AG10803 (cell line): ENCODE measurements at regions not wholly inside any gene's neighbourhood (a gene's known extent, or its start where the extent isn't known, plus 50 kb on each side); places are given as distances from the start of the nearest gene placed in this dataset.

ENCODE experiments used
- DNase-seq: peaks from one replicate; pipeline ENCODE4 v3.0.0; 2010; ENCODE audit warnings: low read depth
- H3K4me3 ChIP-seq: 2 replicates; pipeline ENCODE4 v1.5.1; 2011; ENCODE audit warnings: mild to moderate bottlenecking, low read length, control low read depth
- CTCF ChIP-seq: conservative IDR thresholded peaks from 2 replicates; pipeline ENCODE4 v1.5.1; 2011; ENCODE audit warnings: mild to moderate bottlenecking, low read length, control low read depth, inconsistent platforms

DNA sequence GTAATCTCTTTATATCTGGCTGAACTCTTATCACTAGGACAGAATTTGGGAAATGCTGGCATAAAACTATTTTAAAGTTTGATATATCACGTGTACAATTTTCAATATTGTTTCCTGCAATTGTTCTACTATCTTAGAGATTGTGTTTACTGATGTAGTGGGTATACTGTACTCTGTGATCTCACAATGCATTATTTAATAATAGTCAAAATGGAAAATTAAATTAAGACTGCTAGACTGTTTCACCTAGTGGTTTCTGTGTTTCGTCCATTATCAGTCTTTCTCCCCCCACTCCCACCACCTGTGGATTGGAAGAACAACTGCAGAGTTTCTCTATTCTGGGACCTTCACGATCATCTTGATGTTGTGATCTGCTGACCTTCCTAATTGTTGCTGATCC is 449.2 kb upstream of the SLC10A2 start:
- no peak for DNase-seq
- no peak overlapping the region for H3K4me3 ChIP-seq
- no peak for TF ChIP-seq CTCF

DNA sequence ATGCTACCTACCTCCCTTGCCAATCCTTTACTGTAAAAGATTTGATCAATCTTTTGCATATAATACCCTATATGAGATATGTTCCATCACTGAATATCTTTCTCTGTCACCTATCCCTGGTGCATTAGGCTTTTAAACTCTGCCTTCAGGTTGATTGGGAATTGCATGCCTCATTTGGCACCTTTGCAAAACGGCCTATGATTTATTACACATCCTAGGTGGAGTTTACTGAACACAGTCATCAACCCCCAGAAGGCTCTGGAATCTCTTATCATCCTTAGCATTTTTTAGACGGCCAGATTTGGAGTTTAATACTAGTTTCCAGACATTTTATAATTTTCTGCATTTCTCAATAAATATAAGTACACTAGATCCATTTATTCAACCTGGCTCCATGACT is 448.4 kb upstream of the SLC10A2 start:
- no peak for TF ChIP-seq CTCF
- H3K4me3 ChIP-seq, result no peak overlapping the region
- no peak for DNase-seq

DNA sequence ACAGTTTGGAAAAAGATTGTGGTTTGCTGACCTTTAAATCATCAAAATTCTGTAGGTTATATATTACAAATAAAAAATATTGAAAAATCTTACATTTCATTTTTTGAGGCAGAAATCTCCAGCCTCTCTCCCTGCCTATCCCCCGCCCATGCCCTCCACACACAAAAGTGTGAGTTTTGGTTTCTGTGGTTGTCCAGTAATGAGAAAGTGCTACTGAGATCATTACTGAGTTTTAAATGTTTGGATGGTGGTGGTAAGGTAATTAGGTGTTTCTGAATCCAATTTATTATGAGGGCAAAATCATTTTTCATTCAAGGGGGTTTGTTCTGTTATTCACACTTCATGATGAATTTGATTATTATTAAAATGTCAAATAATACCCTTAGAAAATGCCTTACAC is 448.0 kb upstream of the SLC10A2 start:
- no peak for TF ChIP-seq CTCF
- DNase-seq, result no peak

DNA sequence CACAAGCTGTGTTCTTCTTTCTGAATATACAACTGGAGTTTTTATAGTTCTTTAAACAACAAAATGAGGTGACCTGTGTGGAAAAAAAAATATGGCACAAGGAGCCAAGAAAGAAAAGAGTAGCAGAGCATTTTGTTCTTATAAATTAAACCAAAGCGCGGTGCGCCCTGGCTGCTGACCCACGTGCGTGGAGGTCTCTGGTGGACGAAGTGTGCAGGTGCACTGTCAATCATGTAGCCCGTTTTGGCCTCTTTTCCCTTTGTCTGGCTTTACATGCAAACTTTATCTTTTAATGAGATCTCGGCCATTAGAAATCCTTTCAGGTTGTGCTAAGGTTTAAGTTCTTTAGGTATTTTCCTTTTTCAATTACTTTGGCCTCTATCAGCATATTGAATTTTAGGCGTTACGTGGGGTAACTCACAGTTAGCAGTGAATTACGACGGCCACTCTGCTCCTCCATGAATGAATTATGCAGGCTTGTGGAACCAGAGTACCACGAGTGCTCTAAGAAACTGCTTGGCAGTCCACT is 443.9 kb upstream of the SLC10A2 start:
- no peak for TF ChIP-seq CTCF
- DNase-seq, result no peak
- no peak overlapping the region for H3K4me3 ChIP-seq

More for the DNA sequence above, 448.0 kb upstream of the SLC10A2 start:
- no peak overlapping the region for H3K4me3 ChIP-seq

GRCh38 chr13:103497404-103497803 is 431.2 kb upstream of the SLC10A2 start:
- H3K4me3 ChIP-seq, result no peak overlapping the region
- no peak for DNase-seq
- no peak for TF ChIP-seq CTCF

DNA sequence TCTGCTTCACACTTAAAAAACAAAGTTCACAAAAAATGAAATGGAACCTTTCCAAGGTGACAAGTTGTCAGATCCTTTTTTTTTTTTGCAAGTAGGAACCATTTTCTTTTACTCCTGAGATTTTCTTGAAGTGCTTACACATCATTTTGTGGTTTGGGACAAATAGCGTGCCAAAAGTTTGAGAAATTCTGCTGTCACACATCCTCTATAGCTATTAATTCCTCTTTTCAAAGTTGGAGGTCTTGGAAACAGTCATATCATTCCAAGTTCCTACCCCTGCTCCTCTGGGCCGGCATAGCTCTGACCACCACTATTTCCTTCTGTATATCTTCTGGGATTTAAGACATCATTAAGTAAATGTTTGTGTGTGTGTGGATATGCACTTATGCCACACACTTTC is 421.6 kb upstream of the SLC10A2 start:
- H3K4me3 ChIP-seq, result no peak overlapping the region
- TF ChIP-seq CTCF, result no peak
- no peak for DNase-seq

GRCh38 chr13:103473081-103473480 is 406.9 kb upstream of the SLC10A2 start:
- no peak for DNase-seq
- TF ChIP-seq CTCF, result no peak
- H3K4me3 ChIP-seq, result no peak overlapping the region
